HepG2 (cell line): ENCODE measurements at regions not wholly inside any gene's neighbourhood (a gene's known extent, or its start where the extent isn't known, plus 50 kb on each side); places are given as distances from the start of the nearest gene placed in this dataset.
"Not testable (repeated sequence)": the region's sequence is repeated elsewhere in the genome, so short reads cannot be mapped to it uniquely, and the experiment has no call there.

Experiments
- EED ChIP-seq: sonication (generic); formaldehyde crosslinking; IDR thresholded peaks from 2 replicates; pipeline ENCODE4 v1.5.0; 2020; ENCODE audit warnings: mild to moderate bottlenecking, missing genetic modification reagents
- EP300 ChIP-seq, 3 experiments: sonication (generic) in 1 of 3; formaldehyde crosslinking in 1 of 3; IDR thresholded peaks; 2 replicates each; pipeline versions ENCODE4 v1.5.1 to v1.6.1; 2011 to 2020; ENCODE audit warnings: low read depth in 2 of 3, low read length in 2 of 3, borderline replicate concordance in 1 of 3, improper control_type of control experiment in 1 of 3, mild to moderate bottlenecking in 1 of 3, missing genetic modification reagents in 1 of 3, moderate library complexity in 1 of 3
- NR1H2 ChIP-seq: sonication (generic); formaldehyde crosslinking; IDR thresholded peaks from 2 replicates; pipeline ENCODE4 v1.8.1; 2022; ENCODE audit warnings: low read depth, missing genetic modification reagents, borderline replicate concordance
- POLR2A ChIP-seq, 2 experiments: IDR thresholded peaks; 2 replicates each; pipeline ENCODE4 v1.6.1; 2011; ENCODE audit warnings: low read depth in 2 of 2, low read length in 2 of 2, mild to moderate bottlenecking in 1 of 2, moderate library complexity in 1 of 2; ENCODE audit not compliant: insufficient read depth in 1 of 2
- SIN3A ChIP-seq: IDR thresholded peaks from 2 replicates; pipeline ENCODE4 v1.6.1; 2011; ENCODE audit warnings: low read depth, mild to moderate bottlenecking, control low read depth, low read length, borderline replicate concordance
- TP53 ChIP-seq: sonication (generic); formaldehyde crosslinking; conservative IDR thresholded peaks from 2 replicates; pipeline ENCODE4 v1.4.0; 2020; ENCODE audit warnings: missing genetic modification reagents
- TF ChIP-seq, protein P1 (sequence below): sonication (generic); formaldehyde crosslinking; IDR thresholded peaks from 2 replicates; pipeline ENCODE4 v1.5.1; 2020; ENCODE audit warnings: mild to moderate bottlenecking, missing genetic modification reagents, moderate library complexity
- TF ChIP-seq, protein P2 (sequence below): sonication (generic); formaldehyde crosslinking; IDR thresholded peaks from 2 replicates; pipeline ENCODE4 v1.5.0; 2020; ENCODE audit warnings: mild to moderate bottlenecking, missing genetic modification reagents, moderate library complexity
- TF ChIP-seq, protein P3 (sequence below): sonication (generic); formaldehyde crosslinking; IDR thresholded peaks from 2 replicates; pipeline ENCODE4 v1.8.1; 2023; ENCODE audit warnings: mild to moderate bottlenecking, missing genetic modification reagents
- TF ChIP-seq, protein P4 (sequence below): sonication (generic); formaldehyde crosslinking; IDR thresholded peaks from 2 replicates; pipeline ENCODE4 v1.4.0; 2020; ENCODE audit warnings: missing genetic modification reagents

GRCh38 chr9:39483880-39484279 is 128.4 kb downstream of the SPATA31A1 start:
- TF ChIP-seq, protein P1, sequence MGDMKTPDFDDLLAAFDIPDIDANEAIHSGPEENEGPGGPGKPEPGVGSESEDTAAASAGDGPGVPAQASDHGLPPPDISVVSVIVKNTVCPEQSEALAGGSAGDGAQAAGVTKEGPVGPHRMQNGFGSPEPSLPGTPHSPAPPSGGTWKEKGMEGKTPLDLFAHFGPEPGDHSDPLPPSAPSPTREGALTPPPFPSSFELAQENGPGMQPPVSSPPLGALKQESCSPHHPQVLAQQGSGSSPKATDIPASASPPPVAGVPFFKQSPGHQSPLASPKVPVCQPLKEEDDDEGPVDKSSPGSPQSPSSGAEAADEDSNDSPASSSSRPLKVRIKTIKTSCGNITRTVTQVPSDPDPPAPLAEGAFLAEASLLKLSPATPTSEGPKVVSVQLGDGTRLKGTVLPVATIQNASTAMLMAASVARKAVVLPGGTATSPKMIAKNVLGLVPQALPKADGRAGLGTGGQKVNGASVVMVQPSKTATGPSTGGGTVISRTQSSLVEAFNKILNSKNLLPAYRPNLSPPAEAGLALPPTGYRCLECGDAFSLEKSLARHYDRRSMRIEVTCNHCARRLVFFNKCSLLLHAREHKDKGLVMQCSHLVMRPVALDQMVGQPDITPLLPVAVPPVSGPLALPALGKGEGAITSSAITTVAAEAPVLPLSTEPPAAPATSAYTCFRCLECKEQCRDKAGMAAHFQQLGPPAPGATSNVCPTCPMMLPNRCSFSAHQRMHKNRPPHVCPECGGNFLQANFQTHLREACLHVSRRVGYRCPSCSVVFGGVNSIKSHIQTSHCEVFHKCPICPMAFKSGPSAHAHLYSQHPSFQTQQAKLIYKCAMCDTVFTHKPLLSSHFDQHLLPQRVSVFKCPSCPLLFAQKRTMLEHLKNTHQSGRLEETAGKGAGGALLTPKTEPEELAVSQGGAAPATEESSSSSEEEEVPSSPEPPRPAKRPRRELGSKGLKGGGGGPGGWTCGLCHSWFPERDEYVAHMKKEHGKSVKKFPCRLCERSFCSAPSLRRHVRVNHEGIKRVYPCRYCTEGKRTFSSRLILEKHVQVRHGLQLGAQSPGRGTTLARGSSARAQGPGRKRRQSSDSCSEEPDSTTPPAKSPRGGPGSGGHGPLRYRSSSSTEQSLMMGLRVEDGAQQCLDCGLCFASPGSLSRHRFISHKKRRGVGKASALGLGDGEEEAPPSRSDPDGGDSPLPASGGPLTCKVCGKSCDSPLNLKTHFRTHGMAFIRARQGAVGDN (CRISPR knock-in tag) = not testable (repeated sequence)
- TF ChIP-seq SIN3A; POLR2A (IDR thresholded peaks at IDR 0.05; ENCODE audit: insufficient read depth in 1 of 2, low read depth in 2 of 2, low read length in 2 of 2); EED (CRISPR knock-in tag); NR1H2 (CRISPR knock-in tag); TP53 (CRISPR knock-in tag); EP300 (IDR thresholded peaks at IDR 0.05; ENCODE audit: low read depth in 2 of 2, low read length in 2 of 2); EP300 (CRISPR knock-in tag; IDR thresholded peaks at IDR 0.05; ENCODE audit: borderline replicate concordance): not testable (repeated sequence)
- TF ChIP-seq, protein P2, sequence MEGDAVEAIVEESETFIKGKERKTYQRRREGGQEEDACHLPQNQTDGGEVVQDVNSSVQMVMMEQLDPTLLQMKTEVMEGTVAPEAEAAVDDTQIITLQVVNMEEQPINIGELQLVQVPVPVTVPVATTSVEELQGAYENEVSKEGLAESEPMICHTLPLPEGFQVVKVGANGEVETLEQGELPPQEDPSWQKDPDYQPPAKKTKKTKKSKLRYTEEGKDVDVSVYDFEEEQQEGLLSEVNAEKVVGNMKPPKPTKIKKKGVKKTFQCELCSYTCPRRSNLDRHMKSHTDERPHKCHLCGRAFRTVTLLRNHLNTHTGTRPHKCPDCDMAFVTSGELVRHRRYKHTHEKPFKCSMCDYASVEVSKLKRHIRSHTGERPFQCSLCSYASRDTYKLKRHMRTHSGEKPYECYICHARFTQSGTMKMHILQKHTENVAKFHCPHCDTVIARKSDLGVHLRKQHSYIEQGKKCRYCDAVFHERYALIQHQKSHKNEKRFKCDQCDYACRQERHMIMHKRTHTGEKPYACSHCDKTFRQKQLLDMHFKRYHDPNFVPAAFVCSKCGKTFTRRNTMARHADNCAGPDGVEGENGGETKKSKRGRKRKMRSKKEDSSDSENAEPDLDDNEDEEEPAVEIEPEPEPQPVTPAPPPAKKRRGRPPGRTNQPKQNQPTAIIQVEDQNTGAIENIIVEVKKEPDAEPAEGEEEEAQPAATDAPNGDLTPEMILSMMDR = not testable (repeated sequence)
- TF ChIP-seq, protein P3, sequence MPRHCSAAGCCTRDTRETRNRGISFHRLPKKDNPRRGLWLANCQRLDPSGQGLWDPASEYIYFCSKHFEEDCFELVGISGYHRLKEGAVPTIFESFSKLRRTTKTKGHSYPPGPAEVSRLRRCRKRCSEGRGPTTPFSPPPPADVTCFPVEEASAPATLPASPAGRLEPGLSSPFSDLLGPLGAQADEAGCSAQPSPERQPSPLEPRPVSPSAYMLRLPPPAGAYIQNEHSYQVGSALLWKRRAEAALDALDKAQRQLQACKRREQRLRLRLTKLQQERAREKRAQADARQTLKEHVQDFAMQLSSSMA = not testable (repeated sequence)
- TF ChIP-seq, protein P4, sequence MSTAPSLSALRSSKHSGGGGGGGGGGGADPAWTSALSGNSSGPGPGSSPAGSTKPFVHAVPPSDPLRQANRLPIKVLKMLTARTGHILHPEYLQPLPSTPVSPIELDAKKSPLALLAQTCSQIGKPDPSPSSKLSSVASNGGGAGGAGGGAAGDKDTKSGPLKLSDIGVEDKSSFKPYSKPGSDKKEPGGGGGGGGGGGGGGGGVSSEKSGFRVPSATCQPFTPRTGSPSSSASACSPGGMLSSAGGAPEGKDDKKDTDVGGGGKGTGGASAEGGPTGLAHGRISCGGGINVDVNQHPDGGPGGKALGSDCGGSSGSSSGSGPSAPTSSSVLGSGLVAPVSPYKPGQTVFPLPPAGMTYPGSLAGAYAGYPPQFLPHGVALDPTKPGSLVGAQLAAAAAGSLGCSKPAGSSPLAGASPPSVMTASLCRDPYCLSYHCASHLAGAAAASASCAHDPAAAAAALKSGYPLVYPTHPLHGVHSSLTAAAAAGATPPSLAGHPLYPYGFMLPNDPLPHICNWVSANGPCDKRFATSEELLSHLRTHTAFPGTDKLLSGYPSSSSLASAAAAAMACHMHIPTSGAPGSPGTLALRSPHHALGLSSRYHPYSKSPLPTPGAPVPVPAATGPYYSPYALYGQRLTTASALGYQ (CRISPR knock-in tag) = not testable (repeated sequence)
